ENCODE measurements at regions not wholly inside any gene's neighbourhood (a gene's known extent, or its start where the extent isn't known, plus 50 kb on each side); places are given as distances from the start of the nearest gene placed in this dataset.
"Not testable (repeated sequence)": the region's sequence is repeated elsewhere in the genome, so short reads cannot be mapped to it uniquely, and the experiment has no call there.

DNA sequence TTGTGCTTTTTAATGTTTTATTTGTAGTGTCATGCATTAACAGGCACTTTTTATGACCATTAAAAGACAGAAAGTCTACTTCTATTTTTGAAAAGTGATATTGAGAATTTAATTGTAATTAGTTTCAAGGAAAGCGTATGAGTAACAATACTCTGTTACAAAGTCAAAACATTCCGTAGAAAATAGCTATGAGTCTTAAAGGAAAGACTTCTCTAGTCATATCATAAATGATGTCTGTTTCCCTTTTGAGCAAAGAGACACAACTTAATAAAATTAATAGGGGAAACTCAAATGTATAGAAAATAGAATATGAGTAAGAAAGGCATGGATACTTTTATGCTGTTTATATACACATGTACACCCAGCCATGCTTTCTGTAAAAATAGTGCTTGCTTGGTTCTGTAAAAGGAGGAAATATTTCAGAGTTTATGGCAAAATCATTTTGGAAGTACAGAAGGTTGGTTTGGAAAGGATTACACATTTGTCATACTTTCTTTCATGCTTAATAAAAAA, 107.8 kb upstream of the AHI1 start:
- FAIRE-seq = no peak

DNA sequence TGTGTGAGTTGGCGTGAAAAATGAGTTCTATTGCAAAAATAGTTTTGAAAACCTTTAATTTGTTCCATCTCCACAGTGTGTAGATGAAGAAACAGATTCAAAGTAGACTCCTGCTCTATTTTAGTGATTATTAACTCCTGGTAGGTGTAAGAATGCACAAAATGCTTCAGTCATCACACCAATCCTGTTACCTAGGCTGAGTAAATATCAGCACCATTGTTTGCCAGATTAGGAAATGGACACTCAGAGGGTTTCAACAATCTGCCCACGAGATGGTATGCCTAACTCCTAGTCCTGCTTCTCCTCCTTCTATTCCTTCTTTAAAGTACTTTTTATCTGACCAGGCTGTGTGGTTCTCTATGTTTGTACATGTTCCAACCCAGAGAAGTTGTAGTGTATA, 108.9 kb upstream of the AHI1 start:
- no peak for FAIRE-seq

DNA sequence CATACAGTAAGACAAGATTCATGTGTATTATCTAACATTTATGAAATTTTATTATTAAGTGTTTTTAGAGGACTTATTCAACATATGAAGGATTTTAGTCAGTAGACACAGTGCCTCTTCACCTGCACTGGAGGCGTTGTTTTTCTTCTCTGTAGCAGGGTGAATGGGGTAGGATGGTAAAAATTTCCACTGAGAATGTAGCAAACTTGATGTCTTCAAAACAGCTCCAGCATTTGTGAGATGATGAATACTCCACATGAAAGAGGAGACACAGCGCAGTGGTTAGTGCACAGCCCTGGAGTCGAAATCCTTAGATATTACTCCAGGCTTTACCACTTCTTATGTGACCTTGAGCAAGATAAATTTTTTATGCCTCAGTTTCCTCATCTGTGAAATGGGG, 110.5 kb upstream of the AHI1 start:
- no peak for FAIRE-seq

DNA sequence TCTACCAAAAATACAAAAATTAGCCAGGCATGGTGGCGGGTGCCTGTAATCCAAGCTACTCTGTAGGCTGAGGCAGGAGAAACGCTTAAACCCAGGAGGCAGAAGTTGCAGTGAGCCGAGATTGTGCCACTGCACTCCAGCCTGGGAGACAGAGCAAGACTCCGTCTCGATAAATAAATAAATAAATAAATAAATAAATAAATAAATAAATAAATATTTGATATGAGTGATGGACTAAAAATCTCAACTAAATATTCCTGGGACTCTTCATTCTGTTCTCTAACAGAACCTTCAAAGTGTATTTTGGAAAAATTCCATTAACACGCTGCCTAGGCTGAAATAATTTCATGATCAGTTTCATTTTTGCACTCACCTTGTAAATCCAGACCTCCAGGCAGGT, 112.7 kb upstream of the AHI1 start:
- not testable (repeated sequence) for FAIRE-seq

DNA sequence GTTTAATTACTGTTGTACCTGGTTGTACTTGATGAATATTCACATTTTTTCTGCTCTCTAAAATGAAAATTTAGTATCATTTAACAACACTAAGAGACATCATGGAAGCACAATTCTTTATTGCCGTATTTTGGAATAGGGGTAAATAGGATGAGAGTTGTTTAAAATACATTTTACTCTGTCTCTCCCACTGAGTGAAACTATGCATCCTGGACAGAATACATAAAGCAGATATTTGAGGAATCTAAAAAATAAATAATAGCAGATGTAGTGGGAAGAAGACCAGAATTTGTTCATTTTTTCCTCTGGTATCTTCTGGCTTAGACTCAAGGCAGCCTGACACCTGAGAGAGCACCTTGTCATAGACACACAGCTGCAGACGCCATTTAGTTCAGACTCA, 119.1 kb upstream of the AHI1 start:
- FAIRE-seq = no peak

DNA sequence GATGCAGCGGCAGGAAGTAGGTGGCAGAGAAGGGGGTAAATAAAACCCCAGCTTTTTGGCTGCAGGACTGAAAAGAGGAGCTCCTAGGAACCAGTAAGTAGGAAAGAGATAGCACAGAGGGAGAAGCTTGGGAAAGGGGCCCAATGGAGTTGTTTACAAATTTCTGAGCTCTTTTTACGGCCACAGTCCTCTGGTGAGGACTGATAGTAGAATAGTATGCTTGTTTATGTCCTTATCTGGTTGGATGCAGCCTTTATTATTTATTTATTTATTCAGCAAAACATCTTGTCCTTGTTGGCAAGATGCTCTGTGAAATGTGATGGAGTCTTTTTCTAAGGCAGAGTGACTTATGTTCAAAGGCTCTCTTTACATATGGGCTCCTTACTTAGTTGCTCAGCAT, 119.7 kb upstream of the AHI1 start:
- no peak for FAIRE-seq

DNA sequence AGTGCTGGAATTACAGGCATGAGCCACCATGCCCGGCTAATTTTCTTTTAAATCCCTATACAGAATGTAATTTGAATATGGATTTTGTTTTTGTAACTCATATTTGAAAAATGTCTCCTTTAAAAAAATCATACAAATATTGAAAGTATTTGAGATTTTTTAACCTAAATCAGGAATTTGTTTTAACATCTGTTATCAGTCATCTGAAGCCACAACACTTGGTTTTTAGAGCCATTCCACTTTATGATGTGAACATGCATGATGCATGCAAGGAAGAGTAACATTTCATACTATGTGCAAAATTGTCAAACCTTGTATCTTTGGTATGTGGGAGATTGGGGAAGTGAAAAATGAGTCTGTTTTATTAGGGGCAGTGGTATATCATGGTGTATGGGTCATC, 124.5 kb upstream of the AHI1 start:
- no peak for FAIRE-seq

DNA sequence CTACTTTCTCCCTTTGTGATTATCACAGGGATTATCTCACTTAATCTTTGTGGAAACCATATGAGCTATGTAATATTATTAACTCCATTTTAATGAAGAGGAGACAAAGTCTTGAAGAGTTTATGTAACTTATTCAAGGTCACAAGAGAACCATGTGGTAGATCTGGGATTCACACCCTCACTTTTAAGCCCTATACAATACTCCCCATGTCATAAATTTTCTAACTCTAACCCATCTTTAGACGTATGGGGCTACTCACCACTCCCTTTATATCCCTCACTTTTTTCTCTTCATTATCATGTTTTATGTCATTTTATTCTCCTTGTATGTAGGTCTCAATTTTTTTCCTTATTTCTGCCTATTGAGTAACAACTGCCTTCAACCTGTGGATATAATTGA, 126.4 kb upstream of the AHI1 start:
- no peak for FAIRE-seq

DNA sequence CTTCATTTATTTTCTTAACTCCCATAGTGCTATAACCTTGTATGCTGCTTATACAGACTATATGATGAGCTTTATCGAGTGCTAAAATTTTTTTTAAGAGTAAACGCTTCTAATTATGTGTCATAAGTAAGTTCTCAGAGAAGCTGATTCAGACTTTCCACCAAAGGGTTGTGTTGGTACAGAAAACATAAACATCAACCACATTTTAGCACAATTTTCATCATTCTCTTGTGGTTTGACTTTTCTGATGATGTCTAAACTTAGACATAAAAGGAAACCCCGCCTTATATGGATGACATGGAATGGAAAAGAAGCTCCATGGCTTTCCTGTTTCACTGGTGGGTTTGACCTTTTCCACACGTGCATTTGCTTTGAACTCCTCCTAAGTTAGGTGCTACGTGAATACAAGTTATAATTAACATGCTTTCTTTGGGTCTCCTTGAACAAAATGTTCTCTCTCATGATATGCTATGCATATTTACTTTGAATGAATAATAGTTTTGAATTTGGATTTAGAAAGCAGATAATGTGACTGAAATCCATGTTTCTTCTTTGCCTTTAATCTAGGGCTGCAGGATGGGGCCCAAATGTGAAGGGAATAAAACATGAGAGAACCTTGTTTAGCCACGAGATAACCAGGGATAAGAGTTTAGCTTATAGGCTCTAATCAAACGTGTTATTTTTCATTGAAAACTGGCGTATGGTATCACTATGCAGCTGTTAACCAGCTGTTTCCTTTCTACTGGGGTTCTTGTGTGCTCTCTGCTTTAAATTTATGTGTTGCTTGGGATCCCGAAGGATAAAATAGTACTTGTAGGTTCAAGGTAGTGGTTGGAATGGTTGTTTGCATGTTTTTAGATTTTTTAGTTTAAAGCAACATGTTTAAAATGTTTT, 127.1 kb upstream of the AHI1 start:
- no peak for FAIRE-seq

DNA sequence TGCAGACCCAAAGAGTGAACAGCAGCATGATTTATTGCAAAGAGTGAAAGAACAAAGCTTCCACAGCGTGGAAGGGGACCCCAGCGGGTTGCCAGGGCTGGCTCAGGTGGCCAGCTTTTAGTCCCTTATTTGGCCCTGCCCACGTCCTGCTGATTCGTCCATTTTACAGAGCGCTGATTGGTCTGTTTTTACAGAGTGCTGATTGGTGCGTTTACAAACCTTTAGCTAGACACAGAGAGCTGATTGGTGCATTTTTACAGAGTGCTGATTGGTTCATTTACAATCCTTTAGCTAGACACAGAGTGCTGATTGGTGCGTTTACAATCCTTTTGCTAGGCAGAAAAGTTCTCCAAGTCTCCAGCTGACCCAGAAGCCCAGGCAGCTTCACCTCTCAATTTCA, 128.5 kb upstream of the AHI1 start:
- FAIRE-seq = not testable (repeated sequence)

DNA sequence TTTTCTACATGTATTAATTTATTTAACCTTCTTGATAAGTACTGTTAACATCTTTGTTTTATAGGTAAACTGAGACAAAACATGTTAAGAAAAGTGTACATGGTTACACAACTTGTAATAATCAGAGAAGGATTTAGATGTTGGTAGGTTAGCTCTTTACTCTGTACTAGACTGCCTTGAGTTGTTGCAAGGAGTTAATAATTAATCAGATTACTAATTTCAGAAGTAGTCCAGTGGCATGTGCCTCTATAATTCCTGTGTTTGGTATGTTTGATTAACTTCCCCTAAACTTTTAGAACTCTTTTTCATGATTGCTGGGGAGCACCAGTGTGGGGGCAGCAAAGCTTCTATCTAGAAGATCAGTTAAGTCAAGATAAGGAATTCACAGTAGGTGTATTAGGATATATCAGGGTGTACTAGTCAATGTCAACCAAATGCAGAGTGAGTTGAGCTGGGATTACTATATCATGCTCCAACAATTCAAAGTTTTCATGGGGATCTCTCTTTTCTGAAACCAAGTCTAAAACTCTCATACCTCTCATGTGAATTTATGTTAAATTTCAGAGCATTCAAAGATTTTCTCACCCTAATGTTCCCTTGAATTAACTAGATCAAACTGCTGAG, 129.7 kb upstream of the AHI1 start:
- no peak for FAIRE-seq

DNA sequence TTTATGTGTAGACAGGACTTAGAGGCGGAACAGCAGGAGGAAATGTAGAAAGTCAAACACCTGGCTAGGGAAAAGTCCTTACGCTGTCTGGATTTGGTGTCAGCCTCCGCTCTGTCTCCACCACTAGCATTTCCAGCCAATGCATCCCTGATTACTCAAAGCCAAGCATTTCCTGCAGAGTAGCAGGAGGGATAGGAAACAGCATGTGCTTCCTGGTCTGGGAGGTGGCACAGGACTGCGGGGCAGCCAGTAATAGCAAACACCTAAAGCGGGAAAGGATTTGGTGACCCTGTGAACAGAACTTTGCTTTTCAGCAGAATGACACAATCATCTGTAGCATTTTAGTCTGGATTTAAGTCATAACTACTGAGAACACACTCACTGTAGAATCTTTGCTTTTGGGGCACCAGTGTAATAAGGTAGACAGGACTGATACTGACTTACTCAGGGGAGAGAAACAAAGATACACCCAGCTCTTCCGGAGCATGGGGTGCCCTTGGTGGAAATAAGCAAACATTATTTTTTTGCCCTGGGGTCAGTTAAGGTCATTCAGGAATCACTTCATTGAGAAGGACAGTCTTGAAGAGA, 133.3 kb upstream of the AHI1 start:
- FAIRE-seq = no peak

DNA sequence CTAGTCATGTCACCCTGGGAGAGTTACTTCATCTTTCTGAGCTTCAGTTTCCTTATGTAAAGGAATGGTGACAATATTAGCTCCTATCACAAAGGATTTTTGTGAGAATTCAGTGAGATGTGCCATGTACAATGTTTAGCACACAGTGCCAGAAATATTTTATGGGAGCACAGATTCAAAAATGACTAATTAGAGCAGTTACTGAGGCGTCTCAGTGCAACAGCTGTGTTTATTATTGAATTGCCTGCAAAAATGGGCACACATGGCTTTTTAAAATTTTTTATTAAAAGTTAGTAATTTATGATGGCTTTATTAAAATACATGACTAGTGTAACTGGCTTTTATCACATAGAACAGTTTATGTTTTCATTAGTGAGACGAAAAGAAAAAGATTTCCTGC, 134.3 kb upstream of the AHI1 start:
- FAIRE-seq = no peak

DNA sequence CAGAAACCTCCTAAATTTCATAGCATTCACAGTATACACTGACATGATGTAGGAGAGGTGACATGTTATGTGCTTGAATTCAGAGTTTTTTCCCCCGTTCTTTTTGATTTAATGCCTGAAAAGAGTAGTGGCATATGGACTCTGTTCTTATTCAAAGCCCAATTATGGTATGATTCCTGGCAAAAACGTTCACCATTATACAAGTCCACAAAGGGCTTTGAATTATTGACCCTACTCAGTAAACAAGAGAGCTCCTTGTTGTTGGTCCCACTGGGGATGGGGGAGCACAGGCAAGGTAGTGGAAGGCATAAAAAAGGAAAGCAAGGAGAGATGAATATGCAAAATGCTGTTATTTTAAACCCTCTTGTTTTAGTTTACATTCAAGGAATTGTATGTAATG, 136.0 kb upstream of the AHI1 start:
- FAIRE-seq = no peak

DNA sequence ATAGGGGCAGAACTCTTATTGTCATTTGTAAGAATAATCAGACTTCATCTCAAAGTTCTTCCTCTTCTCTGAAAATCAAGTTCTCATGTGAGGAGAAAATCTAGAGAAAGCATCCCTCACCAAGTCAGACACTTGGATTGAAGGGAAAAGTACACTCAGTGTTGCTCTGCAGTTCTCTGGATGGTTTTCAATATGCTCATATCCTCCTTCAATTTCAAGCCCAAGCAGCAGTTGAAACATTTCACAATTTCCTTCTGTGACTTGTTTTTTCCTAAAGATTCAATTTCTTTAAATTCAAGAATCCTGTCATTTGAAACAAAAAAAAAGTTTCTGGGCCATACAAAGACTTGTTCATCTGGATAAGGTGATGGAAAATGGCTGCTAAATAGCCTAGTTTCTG, 140.2 kb upstream of the AHI1 start:
- no peak for FAIRE-seq

DNA sequence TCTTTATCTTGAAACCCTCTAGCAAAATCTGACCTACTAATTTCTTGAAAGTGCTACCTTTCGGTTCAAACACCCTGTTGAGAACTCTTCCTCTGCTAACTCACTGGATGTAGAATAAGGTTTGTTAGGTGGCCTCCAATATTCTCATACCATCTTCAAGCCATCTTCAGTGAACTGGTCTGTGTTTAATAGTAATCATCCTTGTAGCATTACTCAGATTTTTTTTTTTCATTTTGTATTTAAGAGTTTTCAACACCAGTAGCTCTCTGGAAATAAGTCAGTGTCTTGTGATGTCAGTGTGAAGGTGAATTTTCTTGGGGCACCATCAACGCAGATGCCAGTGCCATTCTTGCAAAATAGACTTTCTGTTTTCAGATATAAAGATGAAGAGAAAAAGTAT, 140.6 kb upstream of the AHI1 start:
- FAIRE-seq = no peak

DNA sequence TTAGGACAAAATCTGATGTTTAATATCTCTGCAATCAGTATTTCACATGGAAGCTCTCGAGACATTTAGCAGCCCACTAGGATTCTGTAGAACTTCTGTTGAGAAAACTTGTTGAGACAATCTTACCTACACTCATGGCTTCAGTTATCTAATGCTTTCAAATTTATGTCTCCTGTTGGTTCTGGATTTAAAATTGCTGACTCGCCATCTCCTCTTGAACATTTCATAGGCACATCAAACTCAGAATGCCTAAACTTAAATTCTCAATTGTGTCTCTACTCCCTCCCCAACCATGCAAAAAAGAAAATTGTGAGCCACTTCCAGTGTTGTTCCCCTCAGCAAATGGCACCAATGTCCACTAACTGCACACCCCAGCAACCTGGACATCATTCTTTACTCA, 142.5 kb upstream of the AHI1 start:
- FAIRE-seq = no peak

DNA sequence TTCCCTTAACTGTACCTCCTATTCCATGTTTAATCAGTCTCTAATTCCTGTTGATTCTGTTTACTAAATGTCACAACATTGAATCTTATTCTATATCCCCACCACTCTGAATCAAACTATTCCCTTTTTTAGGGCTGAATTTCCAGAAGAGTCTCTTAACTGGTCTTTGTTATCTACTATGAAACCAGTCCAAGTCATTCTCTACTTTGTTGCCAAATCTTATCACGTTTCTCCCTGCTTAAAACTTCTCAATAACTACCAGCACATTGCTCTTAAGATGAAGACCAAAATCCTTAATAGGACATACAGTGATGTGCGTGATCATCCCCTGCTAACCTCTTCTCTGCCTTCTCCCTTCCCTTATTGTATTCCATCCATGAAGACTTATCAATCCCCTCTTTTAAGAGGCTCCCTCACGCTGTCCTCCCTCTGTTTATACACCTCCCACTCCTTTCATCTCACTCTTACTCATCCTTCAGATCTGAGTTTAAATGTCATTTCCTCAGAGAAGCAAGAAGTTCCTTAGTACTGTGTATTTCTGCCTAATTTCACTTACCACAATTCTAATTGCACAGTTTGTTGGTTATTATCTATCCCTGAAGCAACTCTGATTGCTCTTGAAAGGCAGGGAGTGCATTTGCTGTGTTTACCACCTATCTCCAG, 143.0 kb upstream of the AHI1 start:
- no peak for FAIRE-seq

DNA sequence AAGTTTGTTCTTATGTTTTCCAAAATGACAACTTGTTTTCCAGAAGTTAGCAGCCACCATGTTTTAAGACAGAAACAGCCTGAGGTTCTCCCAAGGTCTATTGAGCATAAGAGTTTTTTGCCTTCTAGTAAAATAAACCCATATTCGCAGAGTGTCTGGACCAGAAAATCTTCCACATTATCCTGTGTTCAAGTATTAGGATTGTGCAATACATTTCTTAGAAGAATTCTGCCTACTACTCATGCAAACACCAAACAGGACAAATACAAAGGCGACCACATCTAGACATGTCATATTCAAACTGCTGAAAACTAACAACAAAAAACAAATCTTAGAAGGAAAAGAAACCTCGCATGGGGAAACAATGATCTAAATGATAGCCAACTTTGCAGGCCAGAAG, 145.4 kb upstream of the AHI1 start:
- no peak for FAIRE-seq

DNA sequence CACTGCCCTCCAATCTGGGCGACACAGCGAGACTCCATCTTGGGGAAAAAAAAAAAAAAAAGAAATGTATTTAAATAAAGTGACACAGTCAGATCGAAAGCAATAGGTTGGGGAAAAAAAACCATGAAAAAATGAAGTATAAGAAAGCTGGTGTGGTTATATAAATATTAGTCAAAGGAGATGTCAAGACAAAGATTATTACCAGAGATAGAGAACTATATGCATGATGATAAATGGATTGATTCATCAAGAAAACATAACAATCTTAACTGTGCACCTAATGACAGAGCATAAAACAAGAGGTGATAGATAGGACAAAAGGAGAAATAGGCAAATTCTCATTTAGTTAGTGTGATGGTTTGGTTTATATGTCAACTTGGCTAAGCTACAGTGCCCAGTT, 146.9 kb upstream of the AHI1 start:
- FAIRE-seq = no peak

DNA sequence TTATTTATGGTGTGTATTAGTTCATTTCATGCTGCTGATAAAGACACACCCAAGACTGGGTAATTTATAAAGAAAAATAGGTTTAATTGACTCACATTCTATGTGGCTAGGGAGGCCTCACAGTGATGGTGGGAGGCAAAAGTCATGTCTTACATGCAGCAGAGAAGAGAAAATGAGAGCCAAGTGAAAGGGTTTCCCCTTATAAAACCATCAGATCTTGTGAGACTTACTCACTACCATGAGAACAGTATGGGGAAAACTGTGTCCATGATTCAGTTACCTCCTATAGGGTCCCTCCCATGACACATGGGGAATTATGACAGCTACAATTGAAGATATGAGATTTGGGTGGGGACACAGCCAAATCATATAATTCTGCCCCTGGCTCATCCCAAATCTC, 150.0 kb upstream of the AHI1 start:
- FAIRE-seq = no peak

DNA sequence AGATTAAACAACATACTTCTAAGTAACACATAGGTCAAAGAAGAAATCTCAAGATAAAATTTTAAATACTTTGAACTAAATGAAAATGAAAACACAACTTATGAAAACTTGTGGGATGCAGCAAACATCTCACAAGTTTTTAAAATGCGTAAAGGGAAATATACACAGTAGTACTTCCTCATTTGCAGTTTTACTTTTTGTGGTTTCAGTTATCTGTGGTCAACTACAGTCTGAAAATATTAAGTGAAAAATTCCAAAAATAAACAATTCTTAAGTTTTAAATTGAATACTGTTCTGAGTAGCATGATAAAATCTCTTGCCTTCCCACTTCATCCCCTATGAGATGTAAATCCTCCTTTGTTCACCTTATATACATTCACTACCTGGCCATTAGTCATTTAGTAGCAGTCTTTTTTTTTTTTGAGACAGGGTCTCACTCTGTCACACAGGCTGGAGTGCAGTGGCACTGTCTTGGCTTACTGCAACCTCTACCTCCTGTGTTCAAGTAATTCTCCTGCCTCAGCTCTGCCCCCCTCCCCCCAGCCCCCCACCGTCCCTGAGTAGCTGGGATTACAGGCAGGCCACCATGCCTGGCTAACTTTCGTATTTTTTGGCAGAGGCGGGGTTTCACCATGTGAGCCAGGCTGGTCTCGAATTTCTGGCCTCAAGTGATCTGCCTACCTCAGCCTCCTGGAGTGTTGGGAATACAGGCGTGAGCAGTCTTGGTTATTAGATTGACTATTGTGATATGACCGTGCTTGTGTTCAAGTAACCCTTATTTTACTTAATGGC, 154.6 kb upstream of the AHI1 start:
- no peak for FAIRE-seq

DNA sequence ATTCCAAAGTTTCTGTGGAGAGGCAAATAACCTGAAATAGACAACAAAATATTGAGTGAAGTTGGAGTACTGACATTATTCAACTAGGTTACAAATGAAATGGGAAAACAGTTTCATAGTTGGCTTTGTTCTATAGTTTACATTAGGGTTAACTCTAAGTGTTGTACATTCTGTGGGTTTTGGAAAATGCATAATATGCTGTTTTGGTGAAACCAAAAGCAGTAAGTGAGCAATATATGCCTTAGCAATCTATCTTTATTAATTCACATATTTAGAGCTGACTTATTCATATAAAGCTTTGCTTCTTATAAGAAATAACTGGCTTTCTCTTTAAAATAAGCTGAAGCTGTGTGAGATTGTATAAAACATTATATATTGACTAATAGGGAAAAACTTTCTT, 157.5 kb upstream of the AHI1 start:
- no peak for FAIRE-seq

Measured in islet of Langerhans (tissue), 1 donor.